HPDE6-E6E7 (cell line): ENCODE measurements at regions not wholly inside any gene's neighbourhood (a gene's known extent, or its start where the extent isn't known, plus 50 kb on each side); places are given as distances from the start of the nearest gene placed in this dataset.
"Not testable (repeated sequence)": the region's sequence is repeated elsewhere in the genome, so short reads cannot be mapped to it uniquely, and the experiment has no call there.

Experiments used
- DNase-seq: peaks from one replicate; pipeline ENCODE4 v3.0.0; 2011; ENCODE audit warnings: missing footprints; ENCODE audit errors: extremely low spot score

GRCh38 chr2:221924576-221924975 is 352.5 kb upstream of the EPHA4 start:
- DNase-seq, result no peak

GRCh38 chr2:221915926-221916325 is 343.8 kb upstream of the EPHA4 start:
- DNase-seq, result no peak

- DNase-seq, result no peak
Observed at GRCh38 chr2:221914334-221914880, 342.3 kb upstream of the EPHA4 start.

GRCh38 chr2:221911890-221912289 is 339.8 kb upstream of the EPHA4 start:
- DNase-seq, result no peak

GRCh38 chr2:221911321-221911720 is 339.2 kb upstream of the EPHA4 start:
- DNase-seq, result no peak

DNA sequence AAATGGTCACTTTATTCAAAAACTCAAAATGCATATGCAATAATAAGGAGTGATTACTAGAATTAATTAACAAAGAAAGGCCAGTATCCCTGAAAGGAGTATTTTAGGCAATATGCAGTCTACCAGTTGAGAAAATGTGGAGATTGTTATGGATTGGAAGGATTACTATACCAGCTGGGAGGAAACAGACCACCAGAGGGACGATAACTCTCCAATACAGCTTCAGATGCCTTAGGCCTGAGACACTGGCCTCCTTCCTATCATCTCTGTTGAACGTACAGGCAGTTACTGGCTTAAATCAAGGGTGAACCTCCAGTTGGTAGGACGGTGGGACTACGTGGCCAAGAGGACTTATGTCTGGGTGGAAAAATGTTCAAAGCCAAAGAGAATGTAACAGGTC is 336.4 kb upstream of the EPHA4 start:
- no peak for DNase-seq

DNA sequence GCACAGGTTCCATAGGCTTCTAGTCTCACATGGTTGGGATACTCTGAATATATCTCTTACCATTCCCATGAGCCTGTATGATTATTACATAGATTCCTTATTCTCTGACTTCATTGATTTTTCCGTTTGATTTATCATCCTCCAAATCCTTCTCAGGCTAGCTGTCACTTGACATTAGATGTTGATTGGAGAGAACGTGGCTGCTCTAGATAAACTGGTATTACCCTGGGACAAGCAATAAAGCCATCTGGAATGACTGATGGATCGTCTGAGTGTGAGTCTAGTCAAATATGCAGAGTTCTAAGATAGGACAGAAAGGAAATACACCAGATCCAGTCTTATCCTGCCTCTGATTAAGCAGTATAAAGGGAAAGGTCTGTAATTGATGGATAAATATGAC is 325.6 kb upstream of the EPHA4 start:
- no peak for DNase-seq

- DNase-seq, result no peak
Observed at GRCh38 chr2:221896505-221897151, 324.5 kb upstream of the EPHA4 start.

DNA sequence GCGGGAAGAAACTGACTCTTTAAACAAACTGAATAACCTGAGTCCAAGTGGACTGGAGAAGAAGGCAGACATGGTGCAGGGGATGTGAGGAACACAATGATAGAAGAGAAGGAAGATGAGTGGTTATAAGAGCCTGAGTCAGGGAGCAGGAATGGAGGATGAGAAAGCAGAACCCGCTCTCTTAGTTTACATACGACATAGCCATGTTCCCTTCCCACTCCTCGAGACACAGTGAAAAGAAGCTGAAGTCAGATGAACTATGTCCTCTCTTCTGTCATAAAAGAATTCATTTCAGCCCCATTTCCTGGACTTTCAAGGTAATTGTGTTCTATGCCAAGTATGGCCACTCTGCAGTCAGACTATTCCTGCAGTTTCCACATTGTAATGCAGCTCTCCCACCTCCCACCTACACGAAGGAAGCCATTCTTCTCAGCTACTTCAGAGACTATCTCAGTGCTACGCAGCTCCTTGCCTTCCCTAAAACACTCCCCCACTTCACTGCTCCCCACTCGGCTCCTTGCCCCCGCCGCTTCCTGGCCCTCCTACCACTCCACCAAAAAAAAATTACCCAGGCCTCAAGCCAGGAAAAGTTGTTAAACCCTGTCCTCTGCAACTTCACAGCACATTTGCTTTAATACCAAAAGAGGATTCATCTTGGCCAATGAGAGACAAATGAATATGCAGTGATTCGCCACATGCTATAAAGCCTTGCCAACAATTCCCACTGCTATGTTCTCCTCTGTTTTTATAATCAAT is 323.4 kb upstream of the EPHA4 start:
- no peak for DNase-seq

- no peak for DNase-seq
Observed at GRCh38 chr2:221893501-221893900, 321.4 kb upstream of the EPHA4 start.

DNA sequence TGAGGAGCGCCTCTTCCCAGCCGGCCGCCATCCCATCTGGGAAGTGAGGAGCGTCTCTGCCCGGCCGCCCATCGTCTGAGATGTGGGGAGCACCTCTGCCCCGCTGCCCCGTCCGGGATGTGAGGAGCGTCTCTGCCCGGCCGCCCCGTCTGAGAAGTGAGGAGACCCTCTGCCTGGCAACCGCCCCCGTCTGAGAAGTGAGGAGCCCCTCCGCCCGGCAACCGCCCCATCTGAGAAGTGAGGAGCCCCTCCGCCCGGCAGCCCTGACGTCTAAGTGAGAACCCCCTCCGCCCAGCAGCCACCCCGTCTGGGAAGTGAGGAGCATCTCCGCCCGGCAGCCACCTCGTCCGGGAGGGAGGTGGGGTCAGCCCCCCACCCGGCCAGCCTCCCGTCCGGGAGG is 319.9 kb upstream of the EPHA4 start:
- DNase-seq, result not testable (repeated sequence)

DNA sequence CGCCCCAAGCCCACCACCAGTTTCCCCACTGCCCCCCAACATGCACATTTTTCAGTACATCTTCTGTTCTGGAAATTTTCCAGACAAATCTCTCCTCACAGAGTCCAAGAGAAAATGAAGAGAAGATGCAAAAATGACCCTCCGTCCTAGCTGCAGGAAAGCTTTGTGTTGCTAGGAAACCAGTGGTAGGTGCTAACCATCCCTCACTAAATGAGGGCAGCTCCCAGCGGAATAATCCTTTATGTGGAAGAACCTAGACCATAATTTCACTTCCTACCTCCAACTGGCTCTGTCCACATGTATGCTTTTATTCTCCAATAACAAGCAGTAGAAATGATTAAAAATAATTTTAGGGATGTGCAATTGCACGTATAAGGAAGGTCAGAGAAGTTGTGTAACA is 311.9 kb upstream of the EPHA4 start:
- DNase-seq, result no peak

DNA sequence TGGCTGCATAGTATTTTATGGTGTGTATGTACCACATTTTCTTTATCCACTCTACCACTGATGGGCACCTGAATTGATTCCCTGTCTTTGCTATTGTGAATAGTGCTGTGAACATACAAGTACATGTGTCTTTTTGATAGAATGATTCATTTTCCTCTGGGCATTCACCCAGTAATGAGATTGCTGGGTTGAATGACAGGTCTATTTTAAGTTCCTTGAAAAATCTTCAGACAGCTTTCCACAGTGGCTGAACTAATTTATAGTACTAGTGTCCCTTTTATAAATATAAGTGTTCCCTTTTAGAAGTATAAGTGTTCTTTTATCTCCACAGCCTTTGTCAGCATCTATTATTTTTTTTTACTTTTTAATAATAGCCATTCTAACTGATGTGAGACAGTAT is 303.9 kb upstream of the EPHA4 start:
- no peak for DNase-seq

- no peak for DNase-seq
Observed at GRCh38 chr2:221874444-221874843, 302.3 kb upstream of the EPHA4 start.

DNA sequence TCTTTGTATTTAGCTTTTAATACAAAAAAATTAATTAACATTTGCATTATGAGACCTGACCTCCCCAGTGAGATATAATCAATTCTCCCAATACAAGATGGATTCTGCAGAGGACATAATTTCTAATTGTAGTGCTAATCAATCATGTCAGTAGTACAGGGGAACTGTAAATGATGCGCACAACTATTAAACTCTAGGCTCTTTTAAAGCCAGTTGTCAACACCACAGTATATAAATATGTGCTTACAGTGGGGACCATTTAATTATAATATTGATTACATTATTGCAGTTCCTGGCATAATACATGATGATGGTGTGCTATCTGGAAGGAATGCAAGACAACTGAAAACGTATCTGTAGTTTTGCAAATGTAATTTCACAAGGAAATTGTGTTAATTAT is 285.6 kb upstream of the EPHA4 start:
- no peak for DNase-seq

DNA sequence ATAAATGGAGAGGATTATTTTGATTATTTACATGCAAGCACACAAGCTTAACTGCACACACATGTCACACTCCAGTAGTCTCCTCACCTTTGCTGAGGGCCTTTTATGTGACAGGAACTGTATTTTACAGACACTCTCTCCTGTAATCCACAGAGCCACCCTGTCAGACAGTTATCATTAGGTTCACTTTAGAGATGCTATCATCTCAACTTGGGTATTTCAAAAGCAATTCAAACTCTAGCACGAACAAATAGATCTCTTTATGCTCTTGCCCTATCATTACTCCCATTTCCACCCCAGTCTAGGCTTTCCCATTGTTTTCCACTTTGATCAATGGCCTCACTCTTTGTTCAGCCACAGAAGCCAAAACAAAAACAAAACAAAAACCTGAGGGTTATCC is 281.2 kb upstream of the EPHA4 start:
- no peak for DNase-seq

GRCh38 chr2:221851531-221852045 is 279.5 kb upstream of the EPHA4 start:
- DNase-seq, result no peak

GRCh38 chr2:221850076-221850475 is 278.0 kb upstream of the EPHA4 start:
- no peak for DNase-seq

- DNase-seq, result no peak
Observed at GRCh38 chr2:221848286-221848685, 276.2 kb upstream of the EPHA4 start.

- no peak for DNase-seq
Observed at GRCh38 chr2:221845021-221845365, 272.9 kb upstream of the EPHA4 start.

GRCh38 chr2:221844212-221845020 is 272.3 kb upstream of the EPHA4 start:
- no peak for DNase-seq

DNA sequence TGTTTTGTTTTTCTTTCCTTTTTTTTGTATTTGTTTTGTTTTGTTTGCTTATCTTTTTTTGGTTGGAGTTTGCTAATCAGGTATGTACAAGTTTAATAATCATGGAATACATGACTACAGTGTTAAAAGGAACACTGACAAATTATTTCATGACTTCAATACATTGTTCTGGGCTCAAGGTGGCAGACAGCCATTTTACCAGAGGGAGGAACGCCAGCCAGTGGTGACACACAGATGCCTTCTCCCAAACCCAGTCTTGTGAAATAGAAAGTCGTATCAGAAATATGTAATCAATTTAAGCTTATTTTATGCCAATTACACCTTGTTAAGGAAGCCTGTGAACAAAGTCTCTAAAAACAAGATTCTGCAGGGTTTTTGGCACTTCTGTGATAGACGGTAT is 264.0 kb upstream of the EPHA4 start:
- no peak for DNase-seq
